ENCODE measurements at regions not wholly inside any gene's neighbourhood (a gene's known extent, or its start where the extent isn't known, plus 50 kb on each side); places are given as distances from the start of the nearest gene placed in this dataset.
"Not testable (repeated sequence)": the region's sequence is repeated elsewhere in the genome, so short reads cannot be mapped to it uniquely, and the experiment has no call there.

DNA sequence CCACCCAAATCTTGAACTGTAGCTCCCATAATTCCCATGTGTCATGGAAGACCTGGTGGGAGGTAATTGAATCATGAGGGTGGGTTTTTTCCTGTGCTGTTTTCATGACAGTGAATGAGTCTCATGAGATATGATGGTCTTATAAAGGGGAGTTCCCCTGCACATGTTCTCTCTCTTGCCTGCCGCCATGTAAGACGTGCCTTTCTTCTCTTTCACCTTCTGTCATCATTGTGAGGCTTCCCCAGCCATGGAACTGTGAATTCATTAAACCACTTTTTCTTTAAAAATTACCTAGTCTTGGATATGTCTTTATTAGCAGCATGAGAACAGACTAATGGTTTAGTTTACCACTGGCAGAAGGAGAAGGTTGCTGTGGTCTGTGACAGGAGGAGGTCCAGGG is 111.5 kb upstream of the RAB18 start:
- Histone ChIP-seq H3K4me3 (ENCODE audit: low read depth in 1 of 2, low read length in 2 of 2) (no peak overlapping the region), H3K27me3 (ENCODE audit: control insufficient read depth in 1 of 2, insufficient read depth in 2 of 2, low read length in 2 of 2) (no peaks in the 10 kb centered on the region), H3K36me3 (ENCODE audit: control insufficient read depth in 2 of 2, insufficient read depth in 2 of 2, low read length in 1 of 2) (no peaks in the 10 kb centered on the region), H3K27ac (ENCODE audit: low read depth in 2 of 2, low read length in 1 of 2) (no peak overlapping the region), H3K4me1 (ENCODE audit: control insufficient read depth in 2 of 2, insufficient read depth in 2 of 2, low read length in 1 of 2) (peaks cover 0 to 4% of the 10 kb centered on the region in 2 donors), H3K9me3 (ENCODE audit: control insufficient read depth in 2 of 2, insufficient read depth in 1 of 2, low read depth in 1 of 2, low read length in 1 of 2) (no peaks in the 10 kb centered on the region)
- 98 to 100% methylated on average over 2 of the region's 2 CpGs for WGBS, 2 donors

DNA sequence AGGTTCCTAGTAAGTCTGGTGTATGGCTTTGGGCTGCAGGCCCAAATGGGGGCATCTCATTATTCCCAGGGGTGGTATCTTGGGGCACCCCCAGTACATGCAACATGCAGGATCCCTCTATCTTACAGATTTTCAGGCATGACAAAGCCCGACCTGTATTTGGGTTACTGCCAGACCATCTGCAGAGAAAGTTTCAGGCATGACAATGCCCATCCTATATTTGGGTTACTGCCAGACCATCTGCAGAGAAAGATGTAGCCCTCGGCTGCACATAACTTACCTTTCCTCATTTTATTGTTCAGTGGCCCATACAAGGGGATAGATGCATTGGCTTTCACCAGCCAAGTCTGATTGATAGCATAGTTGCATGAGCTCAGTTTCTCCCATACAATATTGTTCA is 112.2 kb upstream of the RAB18 start:
- Histone ChIP-seq H3K4me3 (ENCODE audit: low read depth in 1 of 2, low read length in 2 of 2) (no peak overlapping the region), H3K27ac (ENCODE audit: low read depth in 2 of 2, low read length in 1 of 2) (no peak overlapping the region), H3K4me1 (ENCODE audit: control insufficient read depth in 2 of 2, insufficient read depth in 2 of 2, low read length in 1 of 2) (peaks cover 0 to 4% of the 10 kb centered on the region in 2 donors), H3K36me3 (ENCODE audit: control insufficient read depth in 2 of 2, insufficient read depth in 2 of 2, low read length in 1 of 2) (no peaks in the 10 kb centered on the region), H3K9me3 (ENCODE audit: control insufficient read depth in 2 of 2, insufficient read depth in 1 of 2, low read depth in 1 of 2, low read length in 1 of 2) (no peaks in the 10 kb centered on the region), H3K27me3 (ENCODE audit: control insufficient read depth in 1 of 2, insufficient read depth in 2 of 2, low read length in 2 of 2) (no peaks in the 10 kb centered on the region)
- 41 to 54% methylated on average over 2 of the region's 2 CpGs for WGBS, 2 donors

DNA sequence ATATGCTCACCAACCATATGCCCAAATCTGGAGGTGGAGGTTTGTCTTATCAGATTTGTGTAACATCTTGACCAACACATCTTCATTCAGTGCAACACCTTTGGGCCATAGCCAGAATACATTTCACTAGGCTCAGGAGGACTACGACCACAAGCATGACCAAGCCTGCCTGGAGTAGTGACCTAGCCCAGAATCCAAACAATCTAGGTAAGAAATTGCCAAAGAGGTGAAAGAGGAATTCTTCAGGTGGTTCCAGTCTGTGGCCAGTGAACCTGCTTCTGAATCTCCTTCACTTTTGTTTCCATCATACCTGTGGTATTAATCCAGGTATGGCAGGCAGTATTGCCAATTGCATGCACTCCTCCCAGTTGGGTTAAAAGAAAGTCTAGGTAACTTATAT is 112.8 kb upstream of the RAB18 start:
- no peaks in the 10 kb centered on the region for H3K27me3 ChIP-seq (ENCODE audit: control insufficient read depth in 1 of 2, insufficient read depth in 2 of 2, low read length in 2 of 2)
- H3K9me3 ChIP-seq (ENCODE audit: control insufficient read depth in 2 of 2, insufficient read depth in 1 of 2, low read depth in 1 of 2, low read length in 1 of 2) = no peaks in the 10 kb centered on the region
- no peak overlapping the region for H3K27ac ChIP-seq (ENCODE audit: low read depth in 2 of 2, low read length in 1 of 2)
- WGBS, 2 donors = 55 to 71% methylated on average over 1 of the region's 1 CpG
- H3K36me3 ChIP-seq (ENCODE audit: control insufficient read depth in 2 of 2, insufficient read depth in 2 of 2, low read length in 1 of 2) = no peaks in the 10 kb centered on the region
- H3K4me1 ChIP-seq (ENCODE audit: control insufficient read depth in 2 of 2, insufficient read depth in 2 of 2, low read length in 1 of 2) = peaks cover 0 to 4% of the 10 kb centered on the region in 2 donors
- H3K4me3 ChIP-seq (ENCODE audit: low read depth in 1 of 2, low read length in 2 of 2) = no peak overlapping the region

DNA sequence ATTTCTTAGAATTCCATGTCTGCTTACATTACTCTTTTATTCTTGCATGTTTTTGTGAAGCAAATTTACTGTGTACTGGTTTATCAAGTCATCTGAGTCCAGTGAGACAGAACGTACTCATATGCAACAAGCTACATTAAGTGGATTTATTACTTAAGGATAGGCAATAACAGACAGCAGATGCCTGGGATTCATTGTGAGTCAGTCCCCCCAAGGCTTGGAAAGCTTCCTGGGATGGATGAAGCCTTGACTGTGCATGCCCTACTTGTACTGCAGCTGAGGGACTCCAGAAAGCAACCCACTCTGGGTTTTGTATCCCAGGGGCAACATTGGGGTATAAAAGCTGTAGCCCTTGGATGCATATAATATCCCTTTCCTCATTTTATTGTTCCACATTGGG is 113.4 kb upstream of the RAB18 start:
- H3K4me3 ChIP-seq (ENCODE audit: low read depth in 1 of 2, low read length in 2 of 2) = no peak overlapping the region
- no peaks in the 10 kb centered on the region for H3K36me3 ChIP-seq (ENCODE audit: control insufficient read depth in 2 of 2, insufficient read depth in 2 of 2, low read length in 1 of 2)
- H3K4me1 ChIP-seq (ENCODE audit: control insufficient read depth in 2 of 2, insufficient read depth in 2 of 2, low read length in 1 of 2) = peaks cover 0 to 4% of the 10 kb centered on the region in 2 donors
- H3K27me3 ChIP-seq (ENCODE audit: control insufficient read depth in 1 of 2, insufficient read depth in 2 of 2, low read length in 2 of 2) = no peaks in the 10 kb centered on the region
- no peaks in the 10 kb centered on the region for H3K9me3 ChIP-seq (ENCODE audit: control insufficient read depth in 2 of 2, insufficient read depth in 1 of 2, low read depth in 1 of 2, low read length in 1 of 2)
- 34 to 65% methylated on average over 1 of the region's 1 CpG for WGBS, 2 donors
- no peak overlapping the region for H3K27ac ChIP-seq (ENCODE audit: low read depth in 2 of 2, low read length in 1 of 2)

DNA sequence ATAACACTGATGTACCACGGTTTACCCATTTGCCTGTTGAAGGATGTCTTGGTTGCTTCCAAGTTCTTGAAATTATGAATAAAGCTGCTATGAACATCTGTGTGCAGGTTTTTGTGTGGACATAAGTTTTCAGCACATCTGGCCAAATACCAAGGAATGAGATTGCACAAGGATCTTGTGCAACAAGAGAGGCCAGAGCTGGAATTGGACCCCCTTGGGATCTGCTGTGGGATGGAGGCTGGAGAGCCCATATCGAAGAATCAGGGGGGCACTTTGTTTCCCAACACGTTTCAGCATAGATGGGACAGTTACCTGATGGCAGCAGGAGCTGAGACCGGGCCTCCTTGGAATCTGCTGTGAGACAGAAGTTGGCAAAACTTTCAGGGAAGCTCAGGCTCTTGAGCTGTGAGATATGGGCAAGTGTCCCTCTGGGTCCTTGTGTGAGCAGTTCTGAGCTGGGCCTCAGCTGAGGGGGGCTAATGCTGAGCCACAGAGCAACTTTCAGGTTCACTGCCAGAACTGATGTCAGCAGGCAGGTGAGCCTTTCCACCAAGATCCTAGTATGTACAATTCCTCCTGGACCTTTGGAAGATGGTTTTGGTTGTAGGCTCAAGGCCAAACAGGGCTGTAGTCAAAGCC is 115.2 kb upstream of the RAB18 start:
- 73 to 79% methylated on average over 4 of the region's 4 CpGs for WGBS, 2 donors
- Histone ChIP-seq H3K27me3 (ENCODE audit: control insufficient read depth in 1 of 2, insufficient read depth in 2 of 2, low read length in 2 of 2) (no peaks in the 10 kb centered on the region), H3K9me3 (ENCODE audit: control insufficient read depth in 2 of 2, insufficient read depth in 1 of 2, low read depth in 1 of 2, low read length in 1 of 2) (no peaks in the 10 kb centered on the region), H3K36me3 (ENCODE audit: control insufficient read depth in 2 of 2, insufficient read depth in 2 of 2, low read length in 1 of 2) (no peaks in the 10 kb centered on the region), H3K4me1 (ENCODE audit: control insufficient read depth in 2 of 2, insufficient read depth in 2 of 2, low read length in 1 of 2) (peaks cover 0 to 4% of the 10 kb centered on the region in 2 donors), H3K4me3 (ENCODE audit: low read depth in 1 of 2, low read length in 2 of 2) (no peak overlapping the region), H3K27ac (ENCODE audit: low read depth in 2 of 2, low read length in 1 of 2) (no peak overlapping the region)

DNA sequence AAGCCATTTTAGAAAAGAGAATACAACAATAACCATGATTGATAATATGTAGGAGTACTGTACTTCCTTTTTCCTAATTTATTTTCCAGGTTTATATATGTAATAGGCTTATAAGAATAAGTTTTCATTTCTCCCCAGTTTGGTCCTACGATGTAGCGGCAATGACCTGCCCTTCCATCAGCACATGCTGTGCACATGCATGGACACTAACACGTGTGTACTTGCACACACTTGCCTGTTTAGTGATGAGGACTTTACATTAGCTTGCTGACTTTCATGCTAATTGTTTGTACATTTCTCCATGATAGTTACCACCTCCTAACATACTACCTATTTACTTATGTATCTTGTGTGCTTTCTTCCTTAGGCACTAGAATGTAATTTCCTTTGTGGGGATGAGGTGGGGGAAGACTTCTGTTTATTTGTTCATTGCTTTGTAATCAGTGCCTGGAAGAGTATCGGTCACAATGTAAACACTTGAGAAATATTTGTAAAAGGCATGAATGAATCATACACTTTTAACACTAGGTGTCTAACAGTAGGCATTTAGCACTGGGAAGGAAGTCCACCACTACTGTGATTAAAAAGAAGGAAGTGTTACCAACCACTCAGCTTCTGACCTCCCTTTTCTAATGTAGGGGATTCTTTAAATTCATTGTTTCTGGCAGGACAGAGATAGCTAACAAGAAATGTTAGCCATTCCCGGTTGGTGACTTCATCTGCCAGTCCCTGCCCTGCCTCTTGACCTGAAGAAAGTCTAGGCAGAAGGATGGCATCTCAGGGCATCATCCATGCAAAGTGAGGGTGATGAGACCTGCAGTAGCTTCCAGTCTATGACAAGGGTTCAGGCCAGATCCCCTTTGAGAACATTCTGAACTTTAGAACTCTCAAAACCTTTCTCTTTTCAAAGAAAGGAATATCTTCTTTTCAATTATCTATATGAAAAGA is 120.2 kb upstream of the RAB18 start:
- WGBS, 2 donors = 56 to 60% methylated on average over 5 of the region's 5 CpGs
- Histone ChIP-seq H3K4me3 (ENCODE audit: low read depth in 1 of 2, low read length in 2 of 2) (no peak overlapping the region), H3K36me3 (ENCODE audit: control insufficient read depth in 2 of 2, insufficient read depth in 2 of 2, low read length in 1 of 2) (no peaks in the 10 kb centered on the region), H3K4me1 (ENCODE audit: control insufficient read depth in 2 of 2, insufficient read depth in 2 of 2, low read length in 1 of 2) (no peaks in the 10 kb centered on the region), H3K27me3 (ENCODE audit: control insufficient read depth in 1 of 2, insufficient read depth in 2 of 2, low read length in 2 of 2) (no peaks in the 10 kb centered on the region), H3K9me3 (ENCODE audit: control insufficient read depth in 2 of 2, insufficient read depth in 1 of 2, low read depth in 1 of 2, low read length in 1 of 2) (no peaks in the 10 kb centered on the region), H3K27ac (ENCODE audit: low read depth in 2 of 2, low read length in 1 of 2) (no peak overlapping the region)

DNA sequence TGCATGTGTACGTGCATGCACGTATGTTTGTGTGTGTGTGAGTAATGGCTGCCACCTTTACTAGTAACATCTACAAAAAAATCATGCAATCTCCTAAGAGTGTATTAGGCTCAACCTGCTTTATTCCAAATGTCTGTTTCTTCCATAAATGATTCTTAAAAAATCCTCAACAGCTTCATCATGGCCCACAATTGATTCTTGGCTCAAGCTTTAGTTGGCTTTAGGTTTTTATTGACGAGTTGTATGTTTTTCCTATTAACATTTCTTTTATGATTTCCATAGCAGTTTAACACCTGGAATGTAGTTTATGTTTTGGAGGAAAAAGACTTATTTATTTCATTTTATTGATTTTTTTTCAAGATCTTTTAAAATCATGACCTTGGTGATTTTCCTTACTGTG is 121.9 kb upstream of the RAB18 start:
- Histone ChIP-seq H3K27me3 (ENCODE audit: control insufficient read depth in 1 of 2, insufficient read depth in 2 of 2, low read length in 2 of 2) (no peaks in the 10 kb centered on the region), H3K27ac (ENCODE audit: low read depth in 2 of 2, low read length in 1 of 2) (no peak overlapping the region), H3K4me1 (ENCODE audit: control insufficient read depth in 2 of 2, insufficient read depth in 2 of 2, low read length in 1 of 2) (no peaks in the 10 kb centered on the region), H3K9me3 (ENCODE audit: control insufficient read depth in 2 of 2, insufficient read depth in 1 of 2, low read depth in 1 of 2, low read length in 1 of 2) (no peaks in the 10 kb centered on the region), H3K36me3 (ENCODE audit: control insufficient read depth in 2 of 2, insufficient read depth in 2 of 2, low read length in 1 of 2) (no peaks in the 10 kb centered on the region), H3K4me3 (ENCODE audit: low read depth in 1 of 2, low read length in 2 of 2) (no peak overlapping the region)
- 80 to 83% methylated on average over 3 of the region's 3 CpGs for WGBS, 2 donors

DNA sequence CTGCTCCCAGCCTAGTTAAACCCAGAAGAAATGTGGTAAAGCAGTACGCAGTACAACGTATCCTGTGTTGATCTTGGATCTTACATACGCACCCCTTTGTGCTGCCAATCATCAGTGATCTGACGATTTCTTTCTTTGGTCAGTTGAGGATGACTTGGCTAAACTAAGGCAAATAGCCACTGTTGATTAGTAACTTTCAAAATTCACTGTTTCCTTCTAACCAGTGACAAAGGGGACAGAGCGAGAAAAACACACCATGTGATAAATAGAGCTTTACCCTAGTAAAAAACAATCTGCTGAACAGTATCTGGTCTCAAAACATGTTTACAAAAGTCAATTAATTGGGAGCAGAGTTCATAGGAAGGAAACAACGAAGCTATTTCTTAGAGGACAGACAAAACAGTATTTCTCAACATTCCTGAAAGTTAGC is 123.2 kb upstream of the RAB18 start:
- no peaks in the 10 kb centered on the region for H3K27me3 ChIP-seq (ENCODE audit: control insufficient read depth in 1 of 2, insufficient read depth in 2 of 2, low read length in 2 of 2)
- no peak overlapping the region for H3K27ac ChIP-seq (ENCODE audit: low read depth in 2 of 2, low read length in 1 of 2)
- H3K4me1 ChIP-seq (ENCODE audit: control insufficient read depth in 2 of 2, insufficient read depth in 2 of 2, low read length in 1 of 2) = no peaks in the 10 kb centered on the region
- no peaks in the 10 kb centered on the region for H3K36me3 ChIP-seq (ENCODE audit: control insufficient read depth in 2 of 2, insufficient read depth in 2 of 2, low read length in 1 of 2)
- WGBS, 2 donors = 76 to 80% methylated on average over 6 of the region's 6 CpGs
- no peak overlapping the region for H3K4me3 ChIP-seq (ENCODE audit: low read depth in 1 of 2, low read length in 2 of 2)
- no peaks in the 10 kb centered on the region for H3K9me3 ChIP-seq (ENCODE audit: control insufficient read depth in 2 of 2, insufficient read depth in 1 of 2, low read depth in 1 of 2, low read length in 1 of 2)

DNA sequence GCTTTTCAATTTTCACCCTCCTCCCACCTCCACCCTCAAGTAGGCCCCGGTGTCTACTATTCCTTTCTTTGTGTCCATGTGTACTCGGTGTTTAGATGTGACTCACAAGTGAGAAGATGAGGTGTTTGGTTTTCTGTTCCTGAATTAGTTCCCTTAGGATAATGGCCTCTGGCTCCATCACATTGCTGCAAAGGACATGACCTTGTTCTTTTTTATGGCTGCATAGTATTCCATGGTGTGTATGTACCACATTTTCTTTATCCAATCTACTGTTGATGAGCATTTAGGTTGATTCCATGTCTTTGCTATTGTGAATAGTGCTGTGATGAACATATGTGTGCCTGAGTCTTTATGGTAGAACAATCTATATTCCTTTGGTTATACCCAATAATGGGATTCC is 125.1 kb upstream of the RAB18 start:
- 92 to 97% methylated on average over 2 of the region's 2 CpGs for WGBS, 2 donors
- H3K27ac ChIP-seq (ENCODE audit: low read depth in 2 of 2, low read length in 1 of 2); H3K9me3 ChIP-seq (ENCODE audit: control insufficient read depth in 2 of 2, insufficient read depth in 1 of 2, low read depth in 1 of 2, low read length in 1 of 2); H3K27me3 ChIP-seq (ENCODE audit: control insufficient read depth in 1 of 2, insufficient read depth in 2 of 2, low read length in 2 of 2); H3K4me1 ChIP-seq (ENCODE audit: control insufficient read depth in 2 of 2, insufficient read depth in 2 of 2, low read length in 1 of 2); H3K4me3 ChIP-seq (ENCODE audit: low read depth in 1 of 2, low read length in 2 of 2); H3K36me3 ChIP-seq (ENCODE audit: control insufficient read depth in 2 of 2, insufficient read depth in 2 of 2, low read length in 1 of 2): not testable (repeated sequence)

All from esophagus (tissue), 2 donors.